Activated T-helper 2 cell treated with anti-CD3 and anti-CD28 coated beads, Interferon-gamma antibody, Interleukin-2, Interleukin-4, amounts not matched to agents 10 μg/mL and 5 μg/mL and 100 μg/mL, durations not matched to agents 14 hours and 24 hours and 36 hours (primary cell): ENCODE measurements at regions not wholly inside any gene's neighbourhood (a gene's known extent, or its start where the extent isn't known, plus 50 kb on each side); places are given as distances from the start of the nearest gene placed in this dataset.
"Not testable (repeated sequence)": the region's sequence is repeated elsewhere in the genome, so short reads cannot be mapped to it uniquely, and the experiment has no call there.

ENCODE experiments used
- DNase-seq: peaks from one replicate; pipeline ENCODE4 v3.0.0; 2021; ENCODE audit warnings: low spot score
- H3K27ac Mint-ChIP-seq: one replicate; pipeline ENCODE4 v1.8.0; 2021; ENCODE audit warnings: mixed read lengths
- H3K27me3 Mint-ChIP-seq: one replicate; pipeline ENCODE4 v1.8.0; 2021; ENCODE audit warnings: low read depth, mixed read lengths
- H3K36me3 Mint-ChIP-seq: one replicate; pipeline ENCODE4 v1.8.0; 2021; ENCODE audit warnings: low read depth, mixed read lengths
- H3K4me1 Mint-ChIP-seq: one replicate; pipeline ENCODE4 v1.8.0; 2021; ENCODE audit warnings: low read depth, mixed read lengths
- H3K4me3 Mint-ChIP-seq: one replicate; pipeline ENCODE4 v1.8.0; 2021; ENCODE audit warnings: low read depth, mild to moderate bottlenecking, moderate library complexity, mixed read lengths
- H3K9me3 Mint-ChIP-seq: one replicate; pipeline ENCODE4 v1.8.0; 2021; ENCODE audit warnings: mixed read lengths
- intact Hi-C: fragments of 100-400 bp; cut with micrococcal nuclease; formaldehyde crosslinking; loops from one replicate; pipeline ENCODE4 v1.15.1; 2023

- Mint-ChIP-seq H3K4me1 (no peaks in the 10 kb centered on the region), H3K27ac (no peak overlapping the region), H3K27me3 (no peaks in the 10 kb centered on the region), H3K36me3 (no peaks in the 10 kb centered on the region), H3K4me3 (no peak overlapping the region), H3K9me3 (peaks cover 20% of the 10 kb centered on the region)
- no peak for DNase-seq
- intact Hi-C loops, result no loop called here
Measured at GRCh38 chr5:136853971-136854370, 488.6 kb upstream of the TRPC7 start.

DNA sequence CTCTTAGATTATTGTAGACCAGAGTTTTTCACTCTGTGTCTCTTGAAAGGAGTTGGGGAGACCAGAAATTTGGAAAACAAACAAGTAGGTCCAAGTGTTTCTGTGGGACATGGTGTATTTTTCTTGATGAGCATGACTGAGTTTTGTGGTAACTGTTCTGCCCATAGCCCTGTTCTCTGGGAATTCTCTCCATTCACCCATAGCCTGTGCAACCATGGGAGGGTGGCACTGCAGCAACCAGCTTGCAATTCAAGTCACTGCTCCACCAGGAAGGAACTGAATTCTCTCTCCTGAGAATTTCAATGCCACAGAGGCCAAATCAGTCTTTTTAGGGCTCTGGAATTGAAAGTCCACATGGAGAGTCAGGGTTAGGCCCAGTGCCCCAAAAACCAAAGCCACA lies 475.3 kb upstream of the TRPC7 start:
- Mint-ChIP-seq H3K9me3 (no peaks in the 10 kb centered on the region), H3K4me3 (no peak overlapping the region), H3K27ac (no peak overlapping the region), H3K4me1 (no peaks in the 10 kb centered on the region), H3K36me3 (no peaks in the 10 kb centered on the region), H3K27me3 (no peaks in the 10 kb centered on the region)
- no peak for DNase-seq
- intact Hi-C loops, result no loop called here

DNA sequence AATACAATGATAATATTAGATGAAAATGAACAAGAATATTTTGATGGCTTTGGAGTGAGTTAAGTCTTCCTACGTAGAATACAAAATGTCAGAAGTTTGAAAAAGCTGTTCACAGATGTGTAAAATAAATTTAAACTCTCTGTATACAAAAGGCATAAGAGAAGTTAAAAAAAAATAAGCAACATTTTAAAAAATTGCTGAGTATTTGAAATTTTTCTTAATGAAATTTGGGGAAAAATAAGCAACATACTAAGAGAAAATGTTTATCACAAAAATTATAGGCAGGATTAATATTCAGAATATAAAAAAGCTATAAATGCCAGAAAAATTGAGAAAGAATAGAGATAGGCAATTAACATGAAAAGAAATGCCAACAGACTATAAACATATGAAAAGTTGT lies 470.7 kb upstream of the TRPC7 start:
- H3K36me3 Mint-ChIP-seq, result no peaks in the 10 kb centered on the region
- H3K9me3 Mint-ChIP-seq, result no peaks in the 10 kb centered on the region
- H3K27ac Mint-ChIP-seq, result no peak overlapping the region
- intact Hi-C loops, result no loop called here
- H3K4me3 Mint-ChIP-seq, result no peak overlapping the region
- no peaks in the 10 kb centered on the region for H3K27me3 Mint-ChIP-seq
- no peak for DNase-seq
- H3K4me1 Mint-ChIP-seq, result no peaks in the 10 kb centered on the region

- intact Hi-C loops, result no loop called here
- no peaks in the 10 kb centered on the region for H3K27me3 Mint-ChIP-seq
- DNase-seq, result no peak
- no peaks in the 10 kb centered on the region for H3K36me3 Mint-ChIP-seq
- no peaks in the 10 kb centered on the region for H3K4me1 Mint-ChIP-seq
- H3K9me3 Mint-ChIP-seq, result no peaks in the 10 kb centered on the region
- no peak overlapping the region for H3K27ac Mint-ChIP-seq
- H3K4me3 Mint-ChIP-seq, result no peak overlapping the region
Measured at GRCh38 chr5:136820848-136821247, 455.5 kb upstream of the TRPC7 start.

GRCh38 chr5:136819526-136820302 lies 454.4 kb upstream of the TRPC7 start:
- Mint-ChIP-seq H3K27ac (no peak overlapping the region), H3K4me1 (no peaks in the 10 kb centered on the region), H3K36me3 (no peaks in the 10 kb centered on the region), H3K9me3 (no peaks in the 10 kb centered on the region), H3K27me3 (no peaks in the 10 kb centered on the region), H3K4me3 (no peak overlapping the region)
- intact Hi-C loops, result no loop called here
- no peak for DNase-seq

- no peaks in the 10 kb centered on the region for H3K27me3 Mint-ChIP-seq
- H3K4me1 Mint-ChIP-seq, result no peaks in the 10 kb centered on the region
- no peak for DNase-seq
- intact Hi-C loops, result no loop called here
- H3K27ac Mint-ChIP-seq, result no peak overlapping the region
- no peaks in the 10 kb centered on the region for H3K9me3 Mint-ChIP-seq
- H3K36me3 Mint-ChIP-seq, result no peaks in the 10 kb centered on the region
- H3K4me3 Mint-ChIP-seq, result no peak overlapping the region
Measured at GRCh38 chr5:136816327-136816726, 451.0 kb upstream of the TRPC7 start.

DNA sequence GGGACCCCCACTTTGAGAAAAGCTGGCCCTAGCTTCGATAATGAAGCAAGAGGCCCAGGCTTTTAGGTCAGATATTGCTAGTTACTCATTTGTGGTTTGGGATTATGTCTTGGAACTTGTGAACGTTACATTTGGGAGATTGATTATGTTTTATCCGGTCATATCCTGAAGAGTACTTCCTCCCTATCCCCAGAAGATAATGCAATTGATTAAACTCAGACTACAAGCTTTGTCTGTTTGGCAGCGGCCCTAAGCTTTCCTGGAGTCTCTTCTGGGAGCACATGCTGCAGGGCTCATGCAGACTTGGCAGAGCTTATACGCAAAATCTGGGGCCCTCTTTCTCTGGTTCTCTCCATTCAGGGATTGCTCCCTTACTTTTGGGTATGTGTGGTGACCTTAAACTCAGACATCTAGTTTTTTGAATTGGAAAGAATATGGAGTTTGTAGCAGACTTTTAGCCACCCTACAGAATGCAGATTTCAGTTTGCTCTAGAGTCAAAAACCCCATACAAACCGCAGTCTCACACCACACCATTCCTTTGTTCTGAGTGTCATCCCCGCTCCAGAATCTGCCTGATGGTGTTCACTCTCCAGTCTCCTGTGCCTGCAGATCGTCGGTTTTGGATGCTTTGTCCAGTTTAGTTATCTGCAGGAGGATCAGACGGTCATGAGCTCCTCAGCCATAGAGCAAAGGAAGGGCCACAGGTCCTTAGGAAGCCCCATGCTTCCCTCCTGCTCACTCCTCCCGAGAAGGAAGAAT lies 449.5 kb upstream of the TRPC7 start:
- DNase-seq, result no peak
- Mint-ChIP-seq H3K27me3 (no peaks in the 10 kb centered on the region), H3K36me3 (no peaks in the 10 kb centered on the region), H3K27ac (no peak overlapping the region), H3K4me3 (no peak overlapping the region), H3K4me1 (no peaks in the 10 kb centered on the region), H3K9me3 (no peaks in the 10 kb centered on the region)
- intact Hi-C loops, result no loop called here

DNA sequence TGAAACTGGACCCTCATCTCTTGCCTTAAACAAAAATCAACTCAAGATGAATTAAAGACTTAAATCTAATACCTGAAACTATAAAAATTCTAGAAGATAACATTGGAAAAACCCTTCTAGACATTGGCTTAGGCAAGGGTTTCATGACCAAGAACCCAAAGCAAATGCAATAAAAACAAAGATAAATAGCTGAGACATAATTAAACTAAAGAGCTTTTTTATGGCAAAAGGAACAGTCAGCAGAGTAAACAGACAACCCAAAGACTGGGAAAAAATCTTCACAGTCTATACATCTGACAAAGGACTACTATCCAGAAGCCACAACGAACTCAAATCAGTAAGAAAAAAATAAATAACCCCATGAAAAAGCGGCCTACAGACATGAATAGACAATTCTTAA lies 446.9 kb upstream of the TRPC7 start:
- H3K27me3 Mint-ChIP-seq, H3K9me3 Mint-ChIP-seq, DNase-seq, H3K36me3 Mint-ChIP-seq, intact Hi-C loops, H3K27ac Mint-ChIP-seq, H3K4me3 Mint-ChIP-seq, H3K4me1 Mint-ChIP-seq: not testable (repeated sequence)

- intact Hi-C loops, result no loop called here
- H3K4me1 Mint-ChIP-seq, result no peaks in the 10 kb centered on the region
- no peak for DNase-seq
- no peak overlapping the region for H3K27ac Mint-ChIP-seq
- no peaks in the 10 kb centered on the region for H3K36me3 Mint-ChIP-seq
- no peaks in the 10 kb centered on the region for H3K9me3 Mint-ChIP-seq
- H3K4me3 Mint-ChIP-seq, result no peak overlapping the region
- H3K27me3 Mint-ChIP-seq, result no peaks in the 10 kb centered on the region
Measured at GRCh38 chr5:136811551-136811950, 446.2 kb upstream of the TRPC7 start.

DNA sequence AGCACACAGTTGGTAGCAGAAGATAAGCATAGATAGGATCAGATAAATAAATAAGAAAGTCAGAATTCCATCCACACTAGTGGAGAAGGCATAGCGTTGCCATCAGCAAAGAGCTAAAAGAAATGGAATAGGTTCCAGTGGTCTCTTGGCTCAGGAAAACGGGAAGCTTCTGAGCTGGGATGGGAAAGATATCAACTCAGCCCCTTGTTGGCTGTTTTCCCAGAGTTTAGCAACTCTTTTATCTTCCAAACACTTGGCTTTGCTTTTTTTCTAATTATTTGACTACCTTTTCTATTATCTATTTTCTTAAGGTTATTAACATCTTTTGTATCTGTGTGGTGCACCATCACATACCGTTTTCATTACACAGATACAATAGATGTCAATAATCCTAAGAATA lies 445.7 kb upstream of the TRPC7 start:
- Mint-ChIP-seq H3K27me3 (no peaks in the 10 kb centered on the region), H3K9me3 (no peaks in the 10 kb centered on the region), H3K27ac (no peak overlapping the region), H3K36me3 (no peaks in the 10 kb centered on the region), H3K4me3 (no peak overlapping the region), H3K4me1 (no peaks in the 10 kb centered on the region)
- no peak for DNase-seq
- intact Hi-C loops, result no loop called here

GRCh38 chr5:136810261-136810801 lies 445.0 kb upstream of the TRPC7 start:
- no peaks in the 10 kb centered on the region for H3K36me3 Mint-ChIP-seq
- intact Hi-C loops, result no loop called here
- H3K4me3 Mint-ChIP-seq, result no peak overlapping the region
- DNase-seq, result no peak
- no peaks in the 10 kb centered on the region for H3K4me1 Mint-ChIP-seq
- H3K27me3 Mint-ChIP-seq, result no peaks in the 10 kb centered on the region
- no peak overlapping the region for H3K27ac Mint-ChIP-seq
- no peaks in the 10 kb centered on the region for H3K9me3 Mint-ChIP-seq

DNA sequence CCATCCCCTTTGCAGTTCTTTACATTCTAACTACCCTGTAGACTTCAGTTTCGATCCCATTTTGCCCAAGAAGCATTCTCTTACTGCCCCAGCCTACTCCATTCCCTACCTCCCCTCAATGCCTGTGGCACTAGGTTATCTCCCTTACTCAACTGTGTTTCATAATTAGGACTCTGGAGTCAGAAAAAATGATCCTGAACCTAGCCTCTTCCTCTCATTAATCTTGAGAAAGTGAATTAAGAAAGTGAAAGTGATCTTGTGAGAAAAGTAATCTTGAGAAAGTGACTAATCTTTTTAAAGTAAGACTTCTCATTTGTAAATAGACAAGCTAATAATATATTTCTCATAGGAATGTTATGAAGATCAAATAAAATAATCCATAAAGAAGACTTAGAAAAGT lies 444.0 kb upstream of the TRPC7 start:
- no peaks in the 10 kb centered on the region for H3K36me3 Mint-ChIP-seq
- intact Hi-C loops, result no loop called here
- no peaks in the 10 kb centered on the region for H3K27me3 Mint-ChIP-seq
- H3K9me3 Mint-ChIP-seq, result no peaks in the 10 kb centered on the region
- no peak overlapping the region for H3K27ac Mint-ChIP-seq
- no peak overlapping the region for H3K4me3 Mint-ChIP-seq
- H3K4me1 Mint-ChIP-seq, result no peaks in the 10 kb centered on the region
- no peak for DNase-seq

GRCh38 chr5:136808756-136809155 lies 443.4 kb upstream of the TRPC7 start:
- Mint-ChIP-seq H3K27ac (no peak overlapping the region), H3K4me3 (no peak overlapping the region), H3K36me3 (no peaks in the 10 kb centered on the region), H3K9me3 (no peaks in the 10 kb centered on the region), H3K4me1 (no peaks in the 10 kb centered on the region), H3K27me3 (no peaks in the 10 kb centered on the region)
- no peak for DNase-seq
- intact Hi-C loops, result no loop called here
